Gastroesophageal sphincter (tissue), 3 donors: ENCODE measurements at regions not wholly inside any gene's neighbourhood (a gene's known extent, or its start where the extent isn't known, plus 50 kb on each side); places are given as distances from the start of the nearest gene placed in this dataset.

Source experiments
- EP300 ChIP-seq: sonication (generic); formaldehyde crosslinking; IDR thresholded peaks from one replicate; pipeline ENCODE4 v1.6.1; 2017; ENCODE audit warnings: antibody characterized with exemption, mild to moderate bottlenecking
- POLR2A ChIP-seq, 2 donors: fragments of 450-650 bp; IDR thresholded peaks; one replicate each; pipeline ENCODE4 v1.6.1; 2017; ENCODE audit warnings: antibody characterized with exemption in 2 of 2, mild to moderate bottlenecking in 2 of 2, moderate library complexity in 1 of 2
- POLR2AphosphoS5 ChIP-seq: sonication (generic); formaldehyde crosslinking; IDR thresholded peaks from one replicate; pipeline ENCODE4 v1.6.1; 2017; ENCODE audit warnings: antibody characterized with exemption
- TF ChIP-seq, protein P1 (sequence below), 4 experiments: fragments of 200-600 bp in 2 of 4; fragments of 450-650 bp in 2 of 4; sonication (generic) in 1 of 4; IDR thresholded peaks; one replicate each; pipeline ENCODE4 v1.5.1; 2017 to 2019; ENCODE audit warnings: antibody characterized with exemption in 4 of 4, mild to moderate bottlenecking in 2 of 4, moderate library complexity in 2 of 4

- TF ChIP-seq POLR2A (IDR thresholded peaks at IDR 0.05) (no peak), POLR2AphosphoS5 (no peak), EP300 (no peak)
- TF ChIP-seq, protein P1, sequence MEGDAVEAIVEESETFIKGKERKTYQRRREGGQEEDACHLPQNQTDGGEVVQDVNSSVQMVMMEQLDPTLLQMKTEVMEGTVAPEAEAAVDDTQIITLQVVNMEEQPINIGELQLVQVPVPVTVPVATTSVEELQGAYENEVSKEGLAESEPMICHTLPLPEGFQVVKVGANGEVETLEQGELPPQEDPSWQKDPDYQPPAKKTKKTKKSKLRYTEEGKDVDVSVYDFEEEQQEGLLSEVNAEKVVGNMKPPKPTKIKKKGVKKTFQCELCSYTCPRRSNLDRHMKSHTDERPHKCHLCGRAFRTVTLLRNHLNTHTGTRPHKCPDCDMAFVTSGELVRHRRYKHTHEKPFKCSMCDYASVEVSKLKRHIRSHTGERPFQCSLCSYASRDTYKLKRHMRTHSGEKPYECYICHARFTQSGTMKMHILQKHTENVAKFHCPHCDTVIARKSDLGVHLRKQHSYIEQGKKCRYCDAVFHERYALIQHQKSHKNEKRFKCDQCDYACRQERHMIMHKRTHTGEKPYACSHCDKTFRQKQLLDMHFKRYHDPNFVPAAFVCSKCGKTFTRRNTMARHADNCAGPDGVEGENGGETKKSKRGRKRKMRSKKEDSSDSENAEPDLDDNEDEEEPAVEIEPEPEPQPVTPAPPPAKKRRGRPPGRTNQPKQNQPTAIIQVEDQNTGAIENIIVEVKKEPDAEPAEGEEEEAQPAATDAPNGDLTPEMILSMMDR (IDR thresholded peaks at IDR 0.05), result no peak
Observed at GRCh38 chr14:80127466-80127865, 83.8 kb downstream of the DIO2 start.
